HG02798 (cell line): ENCODE measurements at regions not wholly inside any gene's neighbourhood (a gene's known extent, or its start where the extent isn't known, plus 50 kb on each side); places are given as distances from the start of the nearest gene placed in this dataset.

ENCODE experiments used
- ATAC-seq: cut with Tn5 transposase; IDR thresholded peaks from one replicate; pipeline ENCODE4 v1.9.1; 2021; ENCODE audit warnings: mild to moderate bottlenecking; ENCODE audit not compliant: unreplicated experiment, poor library complexity

GRCh38 chr17:69761011-69761410 is 314.0 kb upstream of the KCNJ16 start:
- no peak for ATAC-seq

- ATAC-seq: no peak
Observed at GRCh38 chr17:69761767-69762321, 313.2 kb upstream of the KCNJ16 start.

GRCh38 chr17:69762359-69762758 is 312.7 kb upstream of the KCNJ16 start:
- no peak for ATAC-seq

- ATAC-seq: no peak
Observed at GRCh38 chr17:69762766-69763165, 312.3 kb upstream of the KCNJ16 start.

GRCh38 chr17:69763503-69763902 is 311.5 kb upstream of the KCNJ16 start:
- ATAC-seq: no peak

- ATAC-seq: no peak
Observed at GRCh38 chr17:69764146-69764545, 310.9 kb upstream of the KCNJ16 start.

GRCh38 chr17:69769050-69769449 is 306.0 kb upstream of the KCNJ16 start:
- no peak for ATAC-seq

GRCh38 chr17:69773081-69773480 is 301.9 kb upstream of the KCNJ16 start:
- ATAC-seq: no peak

GRCh38 chr17:69779378-69780214 is 295.4 kb upstream of the KCNJ16 start:
- ATAC-seq: no peak

- no peak for ATAC-seq
Observed at GRCh38 chr17:69783865-69784264, 291.2 kb upstream of the KCNJ16 start.

GRCh38 chr17:69788957-69789356 is 286.1 kb upstream of the KCNJ16 start:
- no peak for ATAC-seq

GRCh38 chr17:69796078-69796477 is 278.9 kb upstream of the KCNJ16 start:
- no peak for ATAC-seq

GRCh38 chr17:69800870-69801269 is 274.2 kb upstream of the KCNJ16 start:
- ATAC-seq: no peak

GRCh38 chr17:69801368-69801767 is 273.7 kb upstream of the KCNJ16 start:
- no peak for ATAC-seq

GRCh38 chr17:69802045-69802740 is 272.8 kb upstream of the KCNJ16 start:
- ATAC-seq: no peak

GRCh38 chr17:69809331-69809730 is 265.7 kb upstream of the KCNJ16 start:
- no peak for ATAC-seq

GRCh38 chr17:69810326-69810965 is 264.6 kb upstream of the KCNJ16 start:
- no peak for ATAC-seq

GRCh38 chr17:69812240-69812837 is 262.7 kb upstream of the KCNJ16 start:
- ATAC-seq: no peak

GRCh38 chr17:69814031-69814430 is 261.0 kb upstream of the KCNJ16 start:
- no peak for ATAC-seq

GRCh38 chr17:69815406-69815805 is 259.6 kb upstream of the KCNJ16 start:
- ATAC-seq: no peak

- ATAC-seq: no peak
Observed at GRCh38 chr17:69818467-69818866, 256.6 kb upstream of the KCNJ16 start.
